ENCODE measurements at regions not wholly inside any gene's neighbourhood (a gene's known extent, or its start where the extent isn't known, plus 50 kb on each side); places are given as distances from the start of the nearest gene placed in this dataset.
"Not testable (repeated sequence)": the region's sequence is repeated elsewhere in the genome, so short reads cannot be mapped to it uniquely, and the experiment has no call there.

GRCh38 chr3:86887876-86888275, 103.1 kb downstream of the VGLL3 start:
- peaks cover 18% of the 10 kb centered on the region for H3K9me3 Mint-ChIP-seq
- no peaks in the 10 kb centered on the region for H3K4me1 Mint-ChIP-seq
- H3K36me3 Mint-ChIP-seq = no peaks in the 10 kb centered on the region
- ATAC-seq (no peak), DNase-seq (ENCODE audit: low spot score in 2 of 2) (no peak)
- H3K4me3 Mint-ChIP-seq = no peak overlapping the region
- no peak overlapping the region for H3K27ac Mint-ChIP-seq

- no peak overlapping the region for H3K27ac Mint-ChIP-seq
- H3K36me3 Mint-ChIP-seq = no peaks in the 10 kb centered on the region
- no peak overlapping the region for H3K4me3 Mint-ChIP-seq
- ATAC-seq = no peak
- H3K4me1 Mint-ChIP-seq = no peaks in the 10 kb centered on the region
- no peak for DNase-seq (ENCODE audit: low spot score in 2 of 2)
- H3K9me3 Mint-ChIP-seq = peaks cover 16% of the 10 kb centered on the region
Observed at GRCh38 chr3:86880066-86880465, 110.9 kb downstream of the VGLL3 start.

GRCh38 chr3:86876504-86877181, 114.3 kb downstream of the VGLL3 start:
- H3K36me3 Mint-ChIP-seq; H3K27ac Mint-ChIP-seq; DNase-seq (ENCODE audit: low spot score in 2 of 2); H3K4me1 Mint-ChIP-seq; ATAC-seq; H3K4me3 Mint-ChIP-seq: not testable (repeated sequence)
- H3K9me3 Mint-ChIP-seq = peaks cover 22% of the 10 kb centered on the region

GRCh38 chr3:86874790-86875189, 116.2 kb downstream of the VGLL3 start:
- H3K4me3 Mint-ChIP-seq; DNase-seq (ENCODE audit: low spot score in 2 of 2); H3K36me3 Mint-ChIP-seq; H3K4me1 Mint-ChIP-seq; H3K27ac Mint-ChIP-seq; ATAC-seq: not testable (repeated sequence)
- H3K9me3 Mint-ChIP-seq = peaks cover 22% of the 10 kb centered on the region

GRCh38 chr3:86869566-86869965, 121.4 kb downstream of the VGLL3 start:
- Mint-ChIP-seq H3K4me1 (no peaks in the 10 kb centered on the region), H3K4me3 (no peak overlapping the region), H3K9me3 (peaks cover 22% of the 10 kb centered on the region), H3K27ac (no peak overlapping the region), H3K36me3 (no peaks in the 10 kb centered on the region)
- no peak for DNase-seq (ENCODE audit: low spot score in 2 of 2)
- no peak for ATAC-seq

GRCh38 chr3:86867982-86868381, 123.0 kb downstream of the VGLL3 start:
- ATAC-seq (no peak), DNase-seq (ENCODE audit: low spot score in 2 of 2) (no peak)
- Mint-ChIP-seq H3K9me3 (peaks cover 10% of the 10 kb centered on the region), H3K27ac (no peak overlapping the region), H3K36me3 (no peaks in the 10 kb centered on the region), H3K4me3 (no peak overlapping the region), H3K4me1 (no peaks in the 10 kb centered on the region)

GRCh38 chr3:86865506-86865905, 125.4 kb downstream of the VGLL3 start:
- peaks cover 14% of the 10 kb centered on the region for H3K9me3 Mint-ChIP-seq
- no peak for DNase-seq (ENCODE audit: low spot score in 2 of 2)
- H3K36me3 Mint-ChIP-seq = no peaks in the 10 kb centered on the region
- H3K4me1 Mint-ChIP-seq = no peaks in the 10 kb centered on the region
- ATAC-seq = no peak
- H3K27ac Mint-ChIP-seq = no peak overlapping the region
- H3K4me3 Mint-ChIP-seq = no peak overlapping the region

GRCh38 chr3:86856711-86857110, 134.2 kb downstream of the VGLL3 start:
- no peak for ATAC-seq
- no peak overlapping the region for H3K27ac Mint-ChIP-seq
- no peaks in the 10 kb centered on the region for H3K4me1 Mint-ChIP-seq
- no peaks in the 10 kb centered on the region for H3K36me3 Mint-ChIP-seq
- no peak overlapping the region for H3K4me3 Mint-ChIP-seq
- H3K9me3 Mint-ChIP-seq = peaks cover 6% of the 10 kb centered on the region
- DNase-seq (ENCODE audit: low spot score in 2 of 2) = no peak

GRCh38 chr3:86849991-86850390, 141.0 kb downstream of the VGLL3 start:
- ATAC-seq = no peak
- peaks cover 10% of the 10 kb centered on the region for H3K9me3 Mint-ChIP-seq
- no peaks in the 10 kb centered on the region for H3K36me3 Mint-ChIP-seq
- no peak overlapping the region for H3K27ac Mint-ChIP-seq
- H3K4me1 Mint-ChIP-seq = no peaks in the 10 kb centered on the region
- no peak for DNase-seq (ENCODE audit: low spot score in 2 of 2)
- no peak overlapping the region for H3K4me3 Mint-ChIP-seq

- no peaks in the 10 kb centered on the region for H3K36me3 Mint-ChIP-seq
- H3K4me1 Mint-ChIP-seq = no peaks in the 10 kb centered on the region
- H3K4me3 Mint-ChIP-seq = no peak overlapping the region
- no peak for ATAC-seq
- H3K9me3 Mint-ChIP-seq = peaks cover 13% of the 10 kb centered on the region
- no peak for DNase-seq (ENCODE audit: low spot score in 2 of 2)
- H3K27ac Mint-ChIP-seq = no peak overlapping the region
Observed at GRCh38 chr3:86845726-86846125, 145.2 kb downstream of the VGLL3 start.

- Mint-ChIP-seq H3K36me3 (no peaks in the 10 kb centered on the region), H3K4me1 (no peaks in the 10 kb centered on the region), H3K27ac (no peak overlapping the region), H3K4me3 (no peak overlapping the region), H3K9me3 (peaks cover 18% of the 10 kb centered on the region)
- no peak for DNase-seq (ENCODE audit: low spot score in 2 of 2)
- ATAC-seq = no peak
Observed at GRCh38 chr3:86838927-86839326, 152.0 kb downstream of the VGLL3 start.

- H3K4me1 Mint-ChIP-seq = no peaks in the 10 kb centered on the region
- no peak for ATAC-seq
- H3K36me3 Mint-ChIP-seq = no peaks in the 10 kb centered on the region
- DNase-seq (ENCODE audit: low spot score in 2 of 2) = no peak
- peaks cover 13% of the 10 kb centered on the region for H3K9me3 Mint-ChIP-seq
- H3K4me3 Mint-ChIP-seq = no peak overlapping the region
- H3K27ac Mint-ChIP-seq = no peak overlapping the region
Observed at GRCh38 chr3:86837871-86838270, 153.1 kb downstream of the VGLL3 start.

- no peak overlapping the region for H3K4me3 Mint-ChIP-seq
- ATAC-seq (no peak), DNase-seq (ENCODE audit: low spot score in 2 of 2) (no peak)
- no peaks in the 10 kb centered on the region for H3K36me3 Mint-ChIP-seq
- H3K4me1 Mint-ChIP-seq = no peaks in the 10 kb centered on the region
- H3K9me3 Mint-ChIP-seq = peaks cover 26% of the 10 kb centered on the region
- H3K27ac Mint-ChIP-seq = no peak overlapping the region
Observed at GRCh38 chr3:86830566-86830965, 160.4 kb downstream of the VGLL3 start.

GRCh38 chr3:86828751-86829150, 162.2 kb downstream of the VGLL3 start:
- DNase-seq (ENCODE audit: low spot score in 2 of 2) = no peak
- H3K4me3 Mint-ChIP-seq = no peak overlapping the region
- H3K9me3 Mint-ChIP-seq = peaks cover 24% of the 10 kb centered on the region
- no peaks in the 10 kb centered on the region for H3K4me1 Mint-ChIP-seq
- no peak overlapping the region for H3K27ac Mint-ChIP-seq
- H3K36me3 Mint-ChIP-seq = no peaks in the 10 kb centered on the region
- ATAC-seq = no peak

GRCh38 chr3:86827582-86827981, 163.4 kb downstream of the VGLL3 start:
- DNase-seq (ENCODE audit: low spot score in 2 of 2); H3K4me1 Mint-ChIP-seq; H3K27ac Mint-ChIP-seq; ATAC-seq; H3K4me3 Mint-ChIP-seq; H3K36me3 Mint-ChIP-seq: not testable (repeated sequence)
- peaks cover 21% of the 10 kb centered on the region for H3K9me3 Mint-ChIP-seq

GRCh38 chr3:86826292-86826691, 164.7 kb downstream of the VGLL3 start:
- Mint-ChIP-seq H3K27ac (no peak overlapping the region), H3K36me3 (no peaks in the 10 kb centered on the region)

GRCh38 chr3:86815880-86816279, 175.1 kb downstream of the VGLL3 start:
- H3K4me1 Mint-ChIP-seq = no peaks in the 10 kb centered on the region
- DNase-seq (ENCODE audit: low spot score in 2 of 2) (no peak), ATAC-seq (no peak)
- no peak overlapping the region for H3K4me3 Mint-ChIP-seq
- peaks cover 6% of the 10 kb centered on the region for H3K9me3 Mint-ChIP-seq
- no peaks in the 10 kb centered on the region for H3K36me3 Mint-ChIP-seq
- no peak overlapping the region for H3K27ac Mint-ChIP-seq

More at GRCh38 chr3:86826292-86826691, 164.7 kb downstream of the VGLL3 start:
- no peak for DNase-seq (ENCODE audit: low spot score in 2 of 2)
- no peaks in the 10 kb centered on the region for H3K4me1 Mint-ChIP-seq
- no peak overlapping the region for H3K4me3 Mint-ChIP-seq
- ATAC-seq = no peak
- H3K9me3 Mint-ChIP-seq = peaks cover 24% of the 10 kb centered on the region
